DND-41 (cell line): ENCODE measurements at regions not wholly inside any gene's neighbourhood (a gene's known extent, or its start where the extent isn't known, plus 50 kb on each side); places are given as distances from the start of the nearest gene placed in this dataset.

ENCODE experiments used
- ATAC-seq: fragments of 200-7000 bp; cut with Tn5 transposase; 3 replicates; pipeline ENCODE4 v1.9.1; 2021; ENCODE audit warnings: low read depth; ENCODE audit not compliant: insufficient read depth
- DNase-seq: peaks from one replicate; pipeline ENCODE4 v3.0.0-alpha.2; 2020
- H2AFZ ChIP-seq: 2 replicates; pipeline ENCODE4 v1.6.0; 2012; ENCODE audit warnings: low read depth, low read length
- H3K27ac ChIP-seq: 2 replicates; pipeline ENCODE4 v1.5.1; 2012; ENCODE audit warnings: low read length, inconsistent platforms
- H3K27me3 ChIP-seq: fragments of 200-600 bp; sonication (generic); 2 replicates; pipeline ENCODE4 v1.6.0; 2012; ENCODE audit warnings: low read length, mild to moderate bottlenecking, inconsistent platforms; ENCODE audit not compliant: insufficient read depth, poor library complexity
- H3K36me3 ChIP-seq: 2 replicates; pipeline ENCODE4 v1.5.1; 2012; ENCODE audit warnings: low read length, inconsistent platforms; ENCODE audit not compliant: insufficient read depth
- H3K4me1 ChIP-seq: 2 replicates; pipeline ENCODE4 v1.5.1; 2012; ENCODE audit warnings: mild to moderate bottlenecking, low read length; ENCODE audit not compliant: insufficient read depth
- H3K4me2 ChIP-seq: 2 replicates; pipeline ENCODE4 v1.6.0; 2012; ENCODE audit warnings: mild to moderate bottlenecking, moderate library complexity, low read length, inconsistent platforms; ENCODE audit not compliant: insufficient read depth
- H3K4me3 ChIP-seq, 2 experiments: fragments of 200-600 bp in 1 of 2; shearing (Covaris generic) in 1 of 2; 2 replicates each; pipeline ENCODE4 v1.5.1; 2012 to 2016; ENCODE audit warnings: inconsistent platforms in 2 of 2, low read length in 2 of 2, mild to moderate bottlenecking in 2 of 2, low read depth in 1 of 2, moderate library complexity in 1 of 2
- H3K79me2 ChIP-seq: 2 replicates; pipeline ENCODE4 v1.6.0; 2012; ENCODE audit warnings: low read length, inconsistent platforms; ENCODE audit not compliant: insufficient read depth
- H3K9ac ChIP-seq: 2 replicates; pipeline ENCODE4 v1.6.0; 2012; ENCODE audit warnings: low read depth, mild to moderate bottlenecking, inconsistent platforms, low read length, moderate library complexity
- H3K9me3 ChIP-seq: 2 replicates; pipeline ENCODE4 v1.5.1; 2012; ENCODE audit warnings: low read length, moderate library complexity, mild to moderate bottlenecking, inconsistent platforms; ENCODE audit not compliant: insufficient read depth, severe bottlenecking
- H4K20me1 ChIP-seq: 2 replicates; pipeline ENCODE4 v1.6.0; 2012; ENCODE audit warnings: low read length; ENCODE audit not compliant: insufficient read depth
- EZH2 ChIP-seq: IDR thresholded peaks from 3 replicates; pipeline ENCODE4 v1.6.1; 2012; ENCODE audit warnings: borderline replicate concordance, low read depth, mild to moderate bottlenecking, moderate library complexity, low read length, inconsistent platforms; ENCODE audit not compliant: severe bottlenecking
- TF ChIP-seq, protein P1 (sequence below): IDR thresholded peaks from 2 replicates; pipeline ENCODE4 v1.5.1; 2012; ENCODE audit warnings: borderline replicate concordance, low read length, moderate library complexity, mild to moderate bottlenecking; ENCODE audit not compliant: poor library complexity, severe bottlenecking; ENCODE audit errors: extremely low read depth

DNA sequence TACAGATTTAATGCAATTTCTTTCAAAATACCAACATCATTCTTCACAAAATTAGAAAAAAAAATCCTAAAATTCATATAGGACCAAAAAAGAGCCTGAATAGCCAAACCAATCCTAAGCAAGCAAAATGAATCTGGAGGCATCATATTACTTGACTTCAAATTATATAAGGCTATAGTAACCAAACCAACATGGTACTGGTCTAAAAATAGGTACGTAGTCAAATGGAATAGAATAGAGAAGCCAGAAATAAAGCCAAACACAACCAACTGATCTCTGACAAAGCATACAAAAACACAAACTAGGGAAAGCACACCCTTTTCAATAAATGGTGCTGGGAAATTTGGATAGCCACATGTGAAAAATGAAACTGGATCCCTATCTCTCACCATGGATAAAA, 112.3 kb upstream of the TSPAN2 start:
- Histone ChIP-seq H3K9ac (no peak overlapping the region), H3K4me2 (no peak overlapping the region), H3K4me3 (no peak overlapping the region), H3K4me1 (no peaks in the 10 kb centered on the region), H3K79me2 (no peaks in the 10 kb centered on the region), H3K27ac (no peak overlapping the region), H3K36me3 (no peaks in the 10 kb centered on the region), H3K9me3 (no peaks in the 10 kb centered on the region), H4K20me1 (no peaks in the 10 kb centered on the region), H3K27me3 (peaks cover 3% of the 10 kb centered on the region), H2AFZ (no peak overlapping the region)
- no peak for DNase-seq
- ATAC-seq = no peak
- no peak for TF ChIP-seq EZH2
- TF ChIP-seq, protein P1, sequence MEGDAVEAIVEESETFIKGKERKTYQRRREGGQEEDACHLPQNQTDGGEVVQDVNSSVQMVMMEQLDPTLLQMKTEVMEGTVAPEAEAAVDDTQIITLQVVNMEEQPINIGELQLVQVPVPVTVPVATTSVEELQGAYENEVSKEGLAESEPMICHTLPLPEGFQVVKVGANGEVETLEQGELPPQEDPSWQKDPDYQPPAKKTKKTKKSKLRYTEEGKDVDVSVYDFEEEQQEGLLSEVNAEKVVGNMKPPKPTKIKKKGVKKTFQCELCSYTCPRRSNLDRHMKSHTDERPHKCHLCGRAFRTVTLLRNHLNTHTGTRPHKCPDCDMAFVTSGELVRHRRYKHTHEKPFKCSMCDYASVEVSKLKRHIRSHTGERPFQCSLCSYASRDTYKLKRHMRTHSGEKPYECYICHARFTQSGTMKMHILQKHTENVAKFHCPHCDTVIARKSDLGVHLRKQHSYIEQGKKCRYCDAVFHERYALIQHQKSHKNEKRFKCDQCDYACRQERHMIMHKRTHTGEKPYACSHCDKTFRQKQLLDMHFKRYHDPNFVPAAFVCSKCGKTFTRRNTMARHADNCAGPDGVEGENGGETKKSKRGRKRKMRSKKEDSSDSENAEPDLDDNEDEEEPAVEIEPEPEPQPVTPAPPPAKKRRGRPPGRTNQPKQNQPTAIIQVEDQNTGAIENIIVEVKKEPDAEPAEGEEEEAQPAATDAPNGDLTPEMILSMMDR = no peak

DNA sequence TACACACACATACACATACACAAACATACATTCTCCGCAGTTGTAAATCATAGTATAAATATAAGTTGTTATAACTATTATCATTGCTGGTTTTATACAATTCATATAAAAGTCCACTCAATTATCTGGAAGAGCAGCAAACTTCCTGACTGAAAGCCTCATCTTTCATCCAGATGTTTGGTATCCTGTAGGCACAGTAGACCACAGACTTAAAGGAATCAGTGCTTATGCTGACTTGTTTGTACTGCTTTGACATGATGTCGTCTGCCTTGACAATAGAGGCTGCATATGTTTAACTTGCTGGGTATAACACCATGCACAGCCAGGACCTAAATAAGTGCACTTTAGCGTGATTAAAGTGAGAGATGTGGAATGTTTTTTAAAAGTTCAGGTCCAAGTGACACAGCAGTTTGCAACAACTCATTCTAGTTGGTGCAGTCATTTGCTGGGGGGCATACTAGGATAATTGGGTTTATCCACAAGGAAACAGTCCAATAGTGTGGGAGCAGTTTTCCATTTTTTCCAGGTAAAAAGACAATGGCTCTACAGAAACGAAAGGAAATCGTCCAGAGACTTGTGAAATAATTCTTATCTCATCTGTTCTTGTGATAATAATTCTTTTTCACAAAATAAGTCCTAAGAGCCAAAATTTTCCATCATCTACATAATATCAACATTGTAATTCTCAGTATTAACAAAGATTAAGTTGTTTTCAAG, 110.3 kb upstream of the TSPAN2 start:
- ATAC-seq = no peak
- no peaks in the 10 kb centered on the region for H3K36me3 ChIP-seq
- TF ChIP-seq, protein P1 = no peak
- TF ChIP-seq EZH2 = no peak

DNA sequence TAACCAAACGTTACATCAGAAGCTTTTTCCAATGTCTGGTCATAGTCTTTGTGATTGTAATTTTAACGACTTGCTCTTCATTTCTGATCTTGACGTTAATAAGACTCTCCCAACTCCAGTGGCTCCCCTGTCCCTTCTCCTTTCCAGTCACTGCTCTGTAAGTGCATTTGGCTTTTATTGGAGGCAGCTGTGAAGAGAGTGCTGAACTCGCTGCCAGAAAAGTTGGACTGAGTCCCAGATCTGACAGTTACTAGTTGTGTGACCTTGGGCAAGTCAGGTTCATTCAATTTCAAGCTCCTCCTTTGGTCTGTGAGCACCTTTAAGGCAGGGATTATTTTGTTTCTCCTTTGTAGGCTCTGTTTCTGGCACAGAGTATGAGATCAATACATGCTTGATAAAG, 109.6 kb upstream of the TSPAN2 start:
- H3K9me3 ChIP-seq = no peaks in the 10 kb centered on the region
- no peak overlapping the region for H3K9ac ChIP-seq
- H2AFZ ChIP-seq = no peak overlapping the region
- TF ChIP-seq, protein P1 = no peak
- TF ChIP-seq EZH2 = no peak
- no peaks in the 10 kb centered on the region for H3K79me2 ChIP-seq
- no peak overlapping the region for H3K4me3 ChIP-seq
- no peak overlapping the region for H3K27ac ChIP-seq
- H3K27me3 ChIP-seq = peaks cover 3% of the 10 kb centered on the region
- H3K36me3 ChIP-seq = no peaks in the 10 kb centered on the region
- ATAC-seq = no peak
- no peaks in the 10 kb centered on the region for H4K20me1 ChIP-seq
- H3K4me1 ChIP-seq = no peaks in the 10 kb centered on the region
- no peak overlapping the region for H3K4me2 ChIP-seq
- DNase-seq = no peak

More for the DNA sequence above, 110.3 kb upstream of the TSPAN2 start:
- Histone ChIP-seq H3K9ac (no peak overlapping the region), H3K9me3 (no peaks in the 10 kb centered on the region), H3K4me1 (no peaks in the 10 kb centered on the region), H4K20me1 (no peaks in the 10 kb centered on the region), H3K4me3 (no peak overlapping the region), H3K27me3 (peaks cover 3% of the 10 kb centered on the region), H3K79me2 (no peaks in the 10 kb centered on the region), H3K4me2 (no peak overlapping the region), H2AFZ (no peak overlapping the region), H3K27ac (no peak overlapping the region)
- DNase-seq = no peak
